ENCODE measurements at regions not wholly inside any gene's neighbourhood (a gene's known extent, or its start where the extent isn't known, plus 50 kb on each side); places are given as distances from the start of the nearest gene placed in this dataset.

- TF ChIP-seq CTCF (IDR thresholded peaks at IDR 0.05) (no peak), POLR2A (IDR thresholded peaks at IDR 0.05) (no peak)
Measured at GRCh38 chr11:21909145-21909544, 283.7 kb upstream of the ANO5 start.
